NOMO-1 treated with DMSO at 0.1 percent for 48 hours (cell line): ENCODE measurements at regions not wholly inside any gene's neighbourhood (a gene's known extent, or its start where the extent isn't known, plus 50 kb on each side); places are given as distances from the start of the nearest gene placed in this dataset.

Experiments used
- DNase-seq: peaks from one replicate; lab custom pipeline; 2025; ENCODE audit not compliant: unreplicated experiment; lab: John Stamatoyannopoulos, UW

DNA sequence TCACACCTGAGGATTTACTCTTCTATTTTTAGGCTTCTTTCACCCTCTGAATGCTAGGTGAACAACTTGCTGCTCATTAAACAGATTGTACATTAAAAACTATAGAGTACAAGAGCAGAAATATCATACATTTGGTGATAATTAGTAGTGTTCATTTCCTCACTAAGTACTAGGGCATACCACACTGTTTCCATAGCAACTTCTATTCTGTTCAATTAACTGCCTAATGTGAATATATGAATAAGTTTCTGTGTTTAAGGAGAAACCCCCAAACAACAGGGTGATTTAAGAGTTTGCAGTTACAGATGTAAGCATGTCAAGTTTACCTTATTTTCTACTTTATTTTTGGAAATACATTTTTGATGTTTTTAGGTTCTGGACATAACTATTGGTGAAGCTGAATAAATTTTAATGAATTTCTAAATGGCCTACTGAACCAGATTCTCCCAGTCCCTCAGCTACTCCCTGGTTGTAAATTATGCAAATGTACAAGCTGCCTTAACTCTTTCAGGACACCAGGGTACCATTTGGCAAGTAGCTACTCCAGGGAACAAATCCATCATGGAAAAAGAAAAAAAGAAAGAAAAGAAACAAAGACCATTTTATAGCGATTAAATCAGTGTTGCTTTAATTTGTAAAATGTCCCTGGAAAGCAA is 199.8 kb upstream of the NAV3 start:
- no peak for DNase-seq

DNA sequence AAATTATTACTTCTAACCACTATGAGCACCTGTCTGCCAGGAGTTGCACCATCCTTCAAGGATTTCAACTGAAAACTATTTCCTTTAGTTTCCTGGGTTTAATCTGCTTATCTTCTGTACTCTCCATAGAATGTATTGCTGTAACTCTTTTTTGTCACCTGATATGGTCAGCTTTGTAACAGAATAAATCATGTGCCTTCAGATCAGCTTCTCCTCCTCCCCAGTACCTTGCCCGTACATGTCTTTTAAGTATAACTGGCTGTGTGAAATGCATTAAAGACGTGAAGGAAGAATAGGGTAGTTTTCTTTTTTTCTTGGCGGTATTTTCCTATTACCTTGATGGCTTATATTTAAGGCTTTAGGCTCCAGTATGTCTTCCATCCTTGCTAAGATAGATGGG is 200.3 kb upstream of the NAV3 start:
- DNase-seq, result no peak

DNA sequence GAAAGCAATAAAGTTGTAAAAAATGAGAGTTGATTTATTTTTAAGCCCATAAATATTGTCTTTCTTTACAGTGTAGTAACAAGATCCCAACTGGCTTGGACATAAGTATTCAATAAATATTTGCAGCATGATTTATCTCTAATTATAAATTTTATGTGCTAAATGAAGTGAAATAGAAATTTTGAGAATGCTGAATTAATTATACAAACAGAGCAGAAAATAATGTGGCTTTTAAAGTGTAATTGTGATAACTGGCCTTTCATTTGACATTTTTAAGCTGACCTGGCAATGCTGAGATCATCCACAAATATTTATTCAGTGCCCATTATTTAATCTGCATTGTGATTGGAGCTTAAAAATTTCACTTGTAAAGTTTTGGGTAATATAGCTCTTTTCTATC is 201.6 kb upstream of the NAV3 start:
- DNase-seq, result no peak

DNA sequence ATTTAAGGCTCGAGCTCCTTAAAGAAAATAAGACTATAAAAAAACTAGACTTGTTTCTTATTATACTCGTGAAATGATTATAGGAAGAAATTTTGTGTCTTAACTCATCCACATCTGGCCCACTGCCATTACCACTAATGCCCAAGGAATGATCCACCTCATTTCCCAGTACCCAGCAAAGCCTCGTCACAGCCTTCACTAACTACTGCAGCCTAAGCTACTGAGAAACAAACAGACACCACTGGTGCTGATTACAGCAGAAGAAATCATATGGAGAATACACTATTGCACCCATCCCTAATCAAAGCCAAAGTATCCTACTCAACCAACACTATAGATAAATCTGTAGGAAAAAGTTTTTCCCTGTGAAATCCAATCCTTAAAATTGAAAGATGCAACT is 205.3 kb upstream of the NAV3 start:
- no peak for DNase-seq

DNA sequence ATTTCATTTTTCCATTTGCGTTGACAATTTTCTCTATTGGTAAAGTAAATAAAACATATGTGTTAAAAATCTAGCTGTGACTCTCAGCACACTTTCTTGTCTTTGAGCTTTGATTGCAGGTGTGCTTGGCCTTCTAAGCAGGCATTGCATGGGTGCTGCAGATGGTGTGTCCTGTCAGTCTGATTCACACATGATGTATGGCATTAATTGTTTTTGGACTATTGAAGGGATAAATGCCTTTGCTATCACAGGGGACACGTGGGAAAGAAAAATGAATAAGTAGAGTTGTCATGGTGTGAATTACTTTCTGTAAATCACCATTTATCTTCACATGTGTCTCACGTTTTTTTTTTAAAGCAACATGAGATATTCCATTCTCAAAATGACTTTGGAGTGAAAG is 211.3 kb upstream of the NAV3 start:
- no peak for DNase-seq

DNA sequence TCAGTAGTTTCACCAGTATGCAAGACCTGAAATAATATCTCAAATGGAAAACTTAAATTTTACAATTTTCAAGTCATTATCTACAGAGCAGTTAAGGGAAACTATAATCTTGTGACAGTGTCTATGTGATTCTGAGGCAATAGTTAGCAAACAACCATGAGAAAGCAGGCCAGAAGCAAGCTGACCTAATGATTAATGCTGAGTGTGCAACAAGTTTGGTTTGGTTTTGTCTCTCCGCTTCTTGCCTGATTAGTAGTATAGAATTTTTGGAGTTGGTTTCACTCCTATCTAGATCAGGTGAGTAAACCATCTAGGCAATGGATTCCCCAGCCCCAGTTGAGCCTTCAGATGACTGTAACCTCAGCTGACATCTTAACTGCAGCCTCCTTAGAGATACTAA is 212.9 kb upstream of the NAV3 start:
- no peak for DNase-seq

DNA sequence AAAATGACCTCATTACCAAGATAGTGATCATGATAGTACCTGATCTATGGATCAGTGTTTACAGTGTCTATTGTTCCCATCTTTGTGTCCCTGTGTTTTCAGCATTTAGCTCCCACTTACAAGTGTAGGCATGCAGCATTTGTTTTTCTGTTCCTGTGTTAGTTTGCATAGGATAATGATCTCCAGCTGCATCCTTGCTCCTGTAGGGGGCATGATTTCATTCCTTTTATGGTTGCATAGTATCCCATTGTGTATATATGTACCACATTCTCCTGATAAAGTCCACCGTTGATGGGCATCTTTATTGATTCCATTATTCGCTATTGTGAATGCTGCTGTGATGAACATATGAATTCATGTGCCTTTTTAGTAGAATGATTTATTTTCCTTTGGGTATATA is 215.4 kb upstream of the NAV3 start:
- DNase-seq, result no peak

DNA sequence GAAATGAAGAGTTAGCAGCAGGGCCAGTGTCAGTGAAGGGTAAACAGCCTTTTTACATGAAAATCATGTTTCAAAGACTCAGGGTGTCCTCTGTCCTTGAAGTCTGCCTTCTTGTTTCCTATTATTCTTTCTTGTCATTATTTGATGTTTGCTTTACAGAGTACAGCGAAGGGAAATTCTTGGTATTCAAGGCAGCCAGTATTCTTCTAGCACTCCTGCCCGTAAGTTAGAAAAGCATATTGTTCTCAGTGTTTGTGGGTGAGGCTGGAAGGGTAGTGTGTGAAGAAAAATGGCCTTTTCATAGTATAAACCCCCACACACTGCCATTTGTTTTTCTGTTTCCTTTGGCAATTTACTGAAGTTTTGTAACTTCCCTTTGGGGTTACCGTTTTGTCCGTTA is 217.3 kb upstream of the NAV3 start:
- no peak for DNase-seq

DNA sequence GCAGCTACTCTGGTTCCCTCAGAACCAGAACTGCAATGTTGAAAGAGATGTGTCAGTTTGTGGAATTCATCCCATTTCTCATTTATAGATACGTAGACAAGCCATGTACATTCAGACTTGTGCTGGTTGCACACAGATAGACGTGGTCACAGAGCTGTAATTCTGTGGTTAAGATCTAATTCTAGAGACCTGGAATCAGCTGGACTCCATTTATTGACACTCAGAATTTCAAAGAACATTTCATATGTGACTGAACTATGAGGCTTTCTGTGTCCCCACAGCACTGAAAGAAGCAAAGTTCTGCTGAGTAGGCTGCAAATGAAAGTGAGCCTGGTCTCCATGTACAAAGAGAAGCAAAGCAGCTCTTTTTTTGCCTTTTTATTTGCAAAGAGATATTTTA is 220.2 kb upstream of the NAV3 start:
- DNase-seq, result no peak

DNA sequence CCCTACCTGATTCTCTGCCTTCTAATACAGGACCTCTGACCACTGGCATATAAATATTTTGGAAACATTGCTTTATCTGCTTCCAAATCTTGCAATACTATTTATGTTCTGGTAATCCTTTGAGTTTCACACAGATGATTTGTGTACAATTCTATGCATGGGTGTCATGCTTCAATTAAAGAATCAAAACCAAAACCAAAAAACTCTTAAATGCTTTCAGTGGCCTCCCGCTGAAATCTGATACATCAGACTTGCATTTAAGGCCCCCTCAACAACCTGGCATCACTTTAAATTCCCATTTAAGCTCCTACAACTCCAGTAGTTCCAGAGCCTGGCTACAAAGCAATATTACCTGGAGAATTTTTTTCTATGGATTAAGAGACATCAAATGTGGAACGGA is 221.7 kb upstream of the NAV3 start:
- no peak for DNase-seq

DNA sequence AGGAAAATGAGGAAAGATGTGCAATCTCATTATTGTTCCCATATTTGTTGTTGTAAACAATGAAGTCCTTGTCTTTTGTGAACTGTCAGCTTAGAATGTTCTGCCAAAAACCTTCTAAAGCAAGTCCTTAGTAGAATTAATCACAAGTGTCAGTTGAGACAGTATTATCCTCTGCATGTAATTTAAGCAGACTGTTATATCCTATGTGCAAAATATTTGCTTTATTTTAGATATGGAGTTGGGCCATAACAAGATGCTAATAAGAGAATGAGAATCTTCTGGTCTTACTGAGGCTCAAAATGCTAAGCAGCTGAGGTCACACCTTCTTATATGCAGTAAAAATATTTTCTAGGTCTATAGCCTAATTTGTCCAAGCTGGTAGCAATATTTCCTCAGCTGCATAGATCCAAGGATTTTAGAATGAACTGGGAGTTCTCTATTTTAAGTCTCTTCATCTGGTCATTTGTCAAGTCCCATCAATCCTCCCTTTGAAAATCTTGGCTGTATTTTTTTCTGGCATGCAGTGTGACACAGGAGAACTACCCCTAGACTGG is 222.3 kb upstream of the NAV3 start:
- no peak for DNase-seq

DNA sequence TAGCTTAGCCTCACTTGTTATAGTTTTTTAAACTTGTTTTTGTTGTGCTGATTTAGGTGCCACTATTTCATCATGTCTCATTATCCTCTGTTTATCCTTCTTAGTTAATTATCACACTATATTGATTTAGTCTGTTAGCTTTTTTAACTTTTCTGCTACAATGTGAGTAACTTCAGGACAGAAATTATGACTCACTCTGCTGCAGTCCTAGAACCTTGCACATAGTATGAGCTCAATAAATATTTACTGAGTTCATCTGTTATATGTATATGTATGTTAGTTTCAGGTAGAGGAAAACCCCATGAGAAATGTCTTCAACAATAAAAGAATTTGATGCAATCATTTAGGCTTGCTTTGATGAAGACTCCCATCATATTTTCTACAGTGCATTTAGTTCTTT is 224.3 kb upstream of the NAV3 start:
- no peak for DNase-seq

DNA sequence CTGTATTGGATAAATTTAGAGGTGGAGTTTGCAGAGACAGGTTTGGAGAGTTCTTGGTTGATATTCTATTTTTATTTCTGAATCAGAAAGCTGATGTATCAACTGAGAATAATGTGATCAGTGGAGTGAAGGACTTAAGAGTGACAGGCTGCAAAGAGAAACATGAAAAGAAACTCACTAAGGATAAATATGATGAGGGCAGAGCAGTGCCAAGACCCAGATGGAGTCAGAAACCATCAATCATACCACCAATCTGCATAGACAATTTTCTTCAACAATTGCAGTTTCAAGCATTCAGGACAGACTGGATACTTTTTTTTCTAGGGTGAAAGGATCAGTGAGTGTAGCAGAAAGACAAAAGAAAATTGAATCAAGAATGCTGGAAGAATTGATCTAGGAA is 226.7 kb upstream of the NAV3 start:
- no peak for DNase-seq

DNA sequence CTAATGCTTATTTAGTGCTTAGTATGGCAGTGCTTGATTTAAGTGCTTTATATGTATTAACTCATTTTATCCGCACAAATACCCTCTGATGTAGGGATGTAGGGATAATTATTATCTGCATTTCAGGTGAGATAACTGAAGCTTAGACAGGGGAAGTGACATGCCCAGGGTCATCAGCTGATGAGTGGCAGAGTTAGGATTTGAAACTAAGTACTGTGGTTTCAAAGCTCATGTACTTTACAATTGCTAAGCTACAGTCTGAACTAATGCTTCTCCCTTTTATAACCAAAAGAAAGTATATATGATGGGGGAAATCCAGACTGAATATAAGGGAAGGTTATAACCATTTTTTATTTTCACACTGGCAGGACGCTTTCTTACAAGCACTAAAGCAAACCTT is 229.6 kb upstream of the NAV3 start:
- no peak for DNase-seq

DNA sequence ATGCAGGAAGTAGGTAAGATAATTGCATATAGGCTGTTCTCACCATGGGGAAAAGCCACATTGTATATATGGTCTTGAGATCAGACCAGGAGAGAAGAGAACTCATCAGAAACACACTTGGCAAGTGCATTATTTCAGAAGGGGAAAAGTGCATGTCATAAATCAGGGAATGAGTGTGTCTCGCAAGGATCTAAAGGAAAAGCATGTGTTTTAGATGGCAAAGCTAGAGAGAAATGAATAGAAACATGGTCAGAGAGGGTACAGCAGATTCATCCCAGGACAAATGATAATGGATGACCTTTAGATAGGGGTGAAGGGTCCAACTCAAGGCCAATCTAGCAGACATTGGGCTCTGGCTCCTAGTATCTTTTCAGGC is 230.2 kb upstream of the NAV3 start:
- no peak for DNase-seq

DNA sequence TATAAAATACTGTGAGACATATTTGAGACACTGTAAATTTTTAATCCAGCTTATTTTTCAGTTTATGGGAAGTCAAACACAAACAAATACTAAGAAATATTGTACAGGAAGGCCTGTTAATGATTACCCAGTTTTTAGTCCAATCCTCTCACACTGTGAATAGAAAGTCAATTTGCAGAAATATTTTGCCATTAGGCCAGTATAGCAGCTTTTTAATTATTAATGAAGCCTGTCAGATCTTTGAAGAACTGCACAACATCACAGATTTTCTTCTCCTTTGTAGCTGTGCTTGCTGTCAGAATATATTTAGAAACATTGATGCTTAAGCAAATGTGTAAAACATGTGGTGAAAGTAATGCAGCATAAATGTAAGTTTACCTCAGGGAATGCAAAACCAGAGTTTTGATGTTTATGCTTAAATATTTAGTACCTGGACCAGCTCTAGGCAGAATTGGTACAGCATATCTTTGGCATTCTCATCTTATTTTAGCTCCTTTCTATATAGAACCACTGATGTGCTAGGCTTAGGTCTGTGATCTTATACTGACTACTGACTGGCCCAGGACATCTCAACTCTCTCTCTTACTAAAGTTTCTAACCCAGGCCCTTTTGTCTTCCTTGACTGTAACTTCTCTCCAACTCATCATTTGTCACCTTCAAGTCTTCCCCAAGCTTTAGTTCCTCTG is 230.8 kb upstream of the NAV3 start:
- DNase-seq, result no peak

DNA sequence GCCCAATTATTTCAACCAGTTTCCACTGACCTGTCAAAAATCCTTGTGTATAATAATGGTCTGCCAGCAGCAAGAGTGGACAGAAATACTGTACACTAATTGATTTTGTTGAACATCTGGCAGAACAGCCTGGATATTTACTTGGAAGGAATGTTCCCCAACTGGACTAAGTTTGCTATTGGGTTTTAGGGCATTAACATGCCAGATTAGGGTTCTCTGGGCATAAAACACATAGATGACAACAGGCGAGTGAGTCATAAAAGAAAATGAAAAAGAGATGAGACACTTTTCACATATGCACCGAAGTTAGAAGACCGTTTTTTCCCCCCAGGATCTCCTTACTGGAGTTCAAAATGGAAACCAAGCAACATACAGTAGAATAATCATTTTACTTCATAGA is 236.3 kb upstream of the NAV3 start:
- no peak for DNase-seq

DNA sequence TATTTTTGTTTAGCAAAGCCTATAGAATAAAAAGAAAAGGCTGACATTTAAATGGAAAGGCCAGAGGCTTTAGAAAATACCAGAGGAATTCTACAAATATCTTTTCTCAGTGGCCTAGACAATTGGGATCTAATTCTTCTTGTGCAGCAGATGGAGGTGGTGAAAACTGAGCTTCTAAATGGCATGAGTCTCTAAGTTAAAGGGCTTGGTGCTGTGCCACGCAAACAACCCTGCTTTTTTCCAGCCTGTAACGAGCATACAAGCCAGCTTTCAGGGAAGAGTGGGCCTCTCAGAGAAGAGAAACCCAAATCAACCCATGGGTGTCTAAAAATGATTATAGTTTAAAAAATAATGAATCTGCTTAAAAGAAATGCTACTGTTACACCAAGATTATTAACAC is 237.9 kb upstream of the NAV3 start:
- no peak for DNase-seq

DNA sequence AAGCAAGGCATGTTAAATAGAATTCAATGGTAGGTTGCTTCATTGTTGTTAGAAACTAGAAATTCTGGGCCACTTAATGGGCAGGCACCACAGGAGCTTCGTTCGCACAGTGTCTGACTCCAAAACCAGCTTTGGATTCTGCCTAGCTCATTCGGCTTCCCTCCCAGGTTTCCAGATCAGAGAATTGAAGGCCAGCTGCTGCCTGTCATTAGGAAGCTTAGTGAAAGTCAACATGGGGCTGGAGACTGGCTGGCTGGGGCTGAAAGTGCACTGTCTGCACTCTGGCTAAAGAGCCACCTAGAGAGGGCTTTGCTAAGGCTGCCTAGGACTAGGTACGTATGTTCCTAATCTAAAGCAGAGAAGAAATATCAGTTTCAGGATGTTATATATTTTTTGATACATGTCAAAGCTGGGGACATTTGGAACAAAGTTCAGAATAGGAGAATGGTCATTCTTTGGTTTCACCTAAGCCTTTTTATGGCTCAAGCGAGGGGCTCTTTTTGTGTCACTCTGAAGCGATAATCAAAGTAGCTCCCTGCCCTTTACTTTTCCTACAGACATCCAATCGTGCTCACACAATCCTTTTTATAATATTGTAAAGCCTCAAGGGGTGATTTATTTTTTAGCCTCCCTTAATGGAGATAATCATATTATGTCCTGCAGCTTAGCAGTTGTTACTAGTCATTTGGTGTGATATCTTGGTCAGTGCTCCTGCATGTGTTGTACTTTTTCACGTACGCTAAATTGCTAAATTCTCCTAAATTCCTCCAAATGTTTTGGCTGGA is 238.5 kb upstream of the NAV3 start:
- no peak for DNase-seq

DNA sequence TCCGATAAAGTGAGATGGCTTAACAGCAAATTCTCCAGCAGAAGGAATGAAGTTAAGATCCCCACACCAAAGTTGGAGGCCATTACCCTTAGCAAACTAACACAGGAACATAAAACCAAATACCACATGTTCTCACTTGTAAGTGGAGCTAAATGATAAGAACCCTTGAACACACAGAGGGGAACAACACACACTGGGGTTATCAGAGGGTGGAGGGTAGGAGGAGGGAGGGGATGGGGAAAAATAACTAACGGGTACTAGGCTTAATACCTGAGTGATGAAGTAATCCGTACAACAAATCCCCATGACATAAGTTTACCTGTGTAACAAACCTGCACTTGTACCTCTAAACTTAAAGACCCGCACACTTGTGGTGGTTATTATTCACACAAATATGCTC is 240.4 kb upstream of the NAV3 start:
- no peak for DNase-seq

DNA sequence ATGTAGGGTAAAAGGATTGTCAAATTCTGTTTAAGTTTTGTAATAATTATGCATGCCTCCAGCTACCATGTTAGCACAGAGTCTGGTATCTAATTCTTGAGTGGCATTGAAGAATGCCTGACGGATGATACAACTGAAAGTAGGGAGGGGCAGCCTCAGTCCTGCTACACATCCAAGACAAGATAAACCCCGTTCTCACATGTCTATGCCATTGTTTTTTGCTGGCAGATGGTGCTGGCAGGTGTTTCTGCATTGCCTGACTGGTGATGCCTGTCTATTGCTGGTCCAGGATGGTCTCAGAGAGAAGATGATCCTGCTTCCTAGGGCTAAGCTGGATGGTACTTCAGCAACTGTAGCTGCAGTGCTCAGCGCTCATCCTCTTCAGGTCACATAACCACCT is 245.8 kb upstream of the NAV3 start:
- no peak for DNase-seq
